ENCODE measurements at regions not wholly inside any gene's neighbourhood (a gene's known extent, or its start where the extent isn't known, plus 50 kb on each side); places are given as distances from the start of the nearest gene placed in this dataset.

DNA sequence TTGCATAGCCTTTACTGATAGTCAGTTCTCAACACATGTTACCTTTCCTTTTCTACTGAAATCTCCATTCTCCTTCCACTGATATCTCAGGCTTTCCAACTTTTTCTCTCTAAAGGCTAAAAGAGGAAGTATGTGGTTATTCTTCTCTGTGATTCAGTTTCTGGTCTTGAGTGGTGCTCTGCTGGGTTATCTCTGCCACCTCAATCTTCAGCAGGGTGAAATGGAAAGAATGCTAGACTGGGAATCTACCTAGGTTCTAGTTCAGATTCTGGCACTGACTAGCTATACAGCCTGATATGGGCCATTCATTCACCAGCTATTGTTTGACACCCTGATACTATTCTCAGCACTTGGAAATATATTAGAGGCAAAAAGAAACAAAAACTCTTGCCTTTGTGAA lies 124.9 kb upstream of the GRIA1 start:
- DNase-seq = no peak
- ATAC-seq (ENCODE audit: insufficient read depth, low read depth) = no peak

GRCh38 chr5:153367466-153367865 lies 123.0 kb upstream of the GRIA1 start:
- no peak overlapping the region for H3K27ac ChIP-seq (ENCODE audit: low read length)
- ATAC-seq (ENCODE audit: insufficient read depth, low read depth) = no peak
- no peak overlapping the region for H3K4me3 ChIP-seq (ENCODE audit: low read depth in 1 of 2, low read length in 2 of 2)
- H4K20me1 ChIP-seq (ENCODE audit: insufficient read depth, low read length) = no peaks in the 10 kb centered on the region
- H3K9ac ChIP-seq (ENCODE audit: low read depth, low read length) = no peak overlapping the region
- no peaks in the 10 kb centered on the region for H3K4me1 ChIP-seq (ENCODE audit: insufficient read depth, low read length)
- H2AFZ ChIP-seq (ENCODE audit: low read depth, low read length) = no peak overlapping the region
- no peaks in the 10 kb centered on the region for H3K79me2 ChIP-seq (ENCODE audit: insufficient read depth, low read length)
- no peak for DNase-seq
- TF ChIP-seq EZH2 (IDR thresholded peaks at IDR 0.05; ENCODE audit: borderline replicate concordance, low read depth, low read length, severe bottlenecking) (no peak), CTCF (IDR thresholded peaks at IDR 0.05; ENCODE audit: borderline replicate concordance, extremely low read depth, low read length, poor library complexity, severe bottlenecking) (no peak)
- no peaks in the 10 kb centered on the region for H3K27me3 ChIP-seq (ENCODE audit: insufficient read depth, low read length, poor library complexity)
- H3K4me2 ChIP-seq (ENCODE audit: insufficient read depth, low read length) = no peak overlapping the region
- H3K36me3 ChIP-seq (ENCODE audit: insufficient read depth, low read length) = no peaks in the 10 kb centered on the region
- H3K9me3 ChIP-seq (ENCODE audit: insufficient read depth, low read length, severe bottlenecking) = no peaks in the 10 kb centered on the region

More for the DNA sequence above, 124.9 kb upstream of the GRIA1 start:
- TF ChIP-seq EZH2 (IDR thresholded peaks at IDR 0.05; ENCODE audit: borderline replicate concordance, low read depth, low read length, severe bottlenecking) = no peak
- no peak for TF ChIP-seq CTCF (IDR thresholded peaks at IDR 0.05; ENCODE audit: borderline replicate concordance, extremely low read depth, low read length, poor library complexity, severe bottlenecking)
- no peak overlapping the region for H3K27ac ChIP-seq (ENCODE audit: low read length)
- H3K9me3 ChIP-seq (ENCODE audit: insufficient read depth, low read length, severe bottlenecking) = no peaks in the 10 kb centered on the region
- H3K27me3 ChIP-seq (ENCODE audit: insufficient read depth, low read length, poor library complexity) = no peaks in the 10 kb centered on the region
- H3K79me2 ChIP-seq (ENCODE audit: insufficient read depth, low read length) = no peaks in the 10 kb centered on the region
- no peak overlapping the region for H2AFZ ChIP-seq (ENCODE audit: low read depth, low read length)
- H3K9ac ChIP-seq (ENCODE audit: low read depth, low read length) = no peak overlapping the region
- no peaks in the 10 kb centered on the region for H3K4me1 ChIP-seq (ENCODE audit: insufficient read depth, low read length)
- H3K36me3 ChIP-seq (ENCODE audit: insufficient read depth, low read length) = no peaks in the 10 kb centered on the region
- no peaks in the 10 kb centered on the region for H4K20me1 ChIP-seq (ENCODE audit: insufficient read depth, low read length)
- no peak overlapping the region for H3K4me2 ChIP-seq (ENCODE audit: insufficient read depth, low read length)
- no peak overlapping the region for H3K4me3 ChIP-seq (ENCODE audit: low read depth in 1 of 2, low read length in 2 of 2)

DNA sequence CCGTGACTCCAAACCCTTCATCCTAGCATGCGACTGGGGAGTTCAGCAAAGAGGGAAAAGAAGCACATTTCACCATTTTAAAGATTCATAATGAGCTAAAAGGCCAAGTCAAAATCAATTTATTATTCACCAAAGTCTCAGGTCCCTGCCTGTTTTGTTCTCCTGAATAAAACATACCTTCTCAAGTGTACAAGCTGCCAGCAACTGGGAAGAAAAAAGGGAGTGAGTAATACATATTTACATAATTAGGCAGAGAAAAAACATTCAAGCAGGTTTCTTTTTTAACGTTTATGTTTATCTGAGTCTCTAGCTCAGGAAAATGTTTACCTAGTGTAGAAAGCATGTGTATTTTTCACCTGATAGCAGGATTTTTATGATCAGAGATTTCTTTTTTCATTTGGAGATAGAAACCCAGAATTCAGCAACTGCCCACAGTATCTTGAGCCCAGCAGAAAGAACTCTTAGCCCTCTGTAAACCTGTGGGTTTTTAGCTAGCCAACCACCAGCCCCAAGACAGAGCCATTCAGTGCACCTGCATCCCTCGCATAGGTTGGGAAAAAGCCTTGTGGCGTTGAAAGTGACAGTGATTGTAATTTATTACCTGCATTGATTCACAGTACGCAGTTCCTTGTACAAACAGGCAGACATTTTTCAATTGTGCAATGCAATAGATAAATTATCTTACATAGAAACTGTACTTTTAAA lies 117.9 kb upstream of the GRIA1 start:
- no peak for DNase-seq
- no peak overlapping the region for H3K9ac ChIP-seq (ENCODE audit: low read depth, low read length)
- TF ChIP-seq CTCF (IDR thresholded peaks at IDR 0.05; ENCODE audit: borderline replicate concordance, extremely low read depth, low read length, poor library complexity, severe bottlenecking) (no peak), EZH2 (IDR thresholded peaks at IDR 0.05; ENCODE audit: borderline replicate concordance, low read depth, low read length, severe bottlenecking) (no peak)

More for the DNA sequence above, 117.9 kb upstream of the GRIA1 start:
- H2AFZ ChIP-seq (ENCODE audit: low read depth, low read length) = no peak overlapping the region
- no peaks in the 10 kb centered on the region for H3K27me3 ChIP-seq (ENCODE audit: insufficient read depth, low read length, poor library complexity)
- no peak overlapping the region for H3K4me2 ChIP-seq (ENCODE audit: insufficient read depth, low read length)
- no peak for ATAC-seq (ENCODE audit: insufficient read depth, low read depth)
- H3K9me3 ChIP-seq (ENCODE audit: insufficient read depth, low read length, severe bottlenecking) = no peaks in the 10 kb centered on the region
- no peaks in the 10 kb centered on the region for H3K79me2 ChIP-seq (ENCODE audit: insufficient read depth, low read length)
- no peak overlapping the region for H3K27ac ChIP-seq (ENCODE audit: low read length)
- H4K20me1 ChIP-seq (ENCODE audit: insufficient read depth, low read length) = no peaks in the 10 kb centered on the region
- H3K4me1 ChIP-seq (ENCODE audit: insufficient read depth, low read length) = no peaks in the 10 kb centered on the region
- no peak overlapping the region for H3K4me3 ChIP-seq (ENCODE audit: low read depth in 1 of 2, low read length in 2 of 2)
- H3K36me3 ChIP-seq (ENCODE audit: insufficient read depth, low read length) = no peaks in the 10 kb centered on the region

Measured in DND-41 (cell line).